Motor neuron (in vitro differentiated cells): ENCODE measurements at regions not wholly inside any gene's neighbourhood (a gene's known extent, or its start where the extent isn't known, plus 50 kb on each side); places are given as distances from the start of the nearest gene placed in this dataset.

Experiments used
- ATAC-seq, 8 experiments: fragments of 200-7000 bp; cut with Tn5 transposase; replicated peaks in 6 of 8; 2 replicates each; pipeline ENCODE4 v1.8.0; 2021; ENCODE audit warnings: mild to moderate bottlenecking in 8 of 8, moderate library complexity in 8 of 8
- H3K27ac ChIP-seq, 2 donors: fragments of 250-450 bp; sonication (Bioruptor Pico); 2 replicates each; pipeline ENCODE4 v1.9.0; 2021; ENCODE audit warnings: antibody characterized with exemption in 2 of 2, mild to moderate bottlenecking in 2 of 2, moderate library complexity in 1 of 2
- H3K4me1 ChIP-seq, 2 donors: fragments of 250-450 bp; sonication (Bioruptor Pico); replicated peaks in 1 of 2; 2 replicates each; pipeline ENCODE4 v1.6.1; 2021; ENCODE audit warnings: antibody characterized with exemption in 2 of 2, mild to moderate bottlenecking in 2 of 2, moderate library complexity in 1 of 2
- H3K4me3 ChIP-seq, 5 donors: fragments of 250-450 bp; sonication (Bioruptor Pico); 2 replicates each; pipeline ENCODE4 v1.9.0; 2021; ENCODE audit warnings: antibody characterized with exemption in 5 of 5, mild to moderate bottlenecking in 5 of 5, moderate library complexity in 4 of 5
- WGBS, 10 experiments: fragments of 450-650 bp; shearing (Covaris generic); methylation state at CpG; one replicate each; pipeline ENCODE4 v1.0.0; 2022; 5-methylcytosine and 5-hydroxymethylcytosine counted together
- in situ Hi-C, 9 experiments: fragments of 400-800 bp; cut with MboI; loops; one replicate each; pipeline ENCODE4 v1.15.0; 2021; ENCODE audit warnings: low sequenced_read_pairs in 9 of 9, low pct_unique_long_range_greater_than_20kb in 2 of 9; ENCODE audit not compliant: unreplicated experiment in 9 of 9

- in situ Hi-C loops: loop anchor here in 1 of 9 experiments (25.0 kb wide), 1 partner anchor 458 kb away; the partner anchor contains the start of gene MARCKS
- Histone ChIP-seq H3K4me1 (no peaks in the 10 kb centered on the region), H3K4me3 (no peak overlapping the region), H3K27ac (no peak overlapping the region)
- WGBS, 10 experiments: 13 to 100% (median 93%) methylated on average over 2 to 6 of the region's 6 CpGs
- no peak for ATAC-seq
These were observed 453.1 kb upstream of the MARCKS start for GRCh38 chr6:113403966-113404595.

- Histone ChIP-seq H3K4me1 (no peaks in the 10 kb centered on the region), H3K4me3 (no peak overlapping the region), H3K27ac (no peak overlapping the region)
- in situ Hi-C loops: loop anchor here in 1 of 9 experiments (25.0 kb wide), 1 partner anchor 457 kb away; the partner anchor contains the start of gene MARCKS
- peak in 2 of 8 experiments; percentile 93 to 96 for ATAC-seq
These were observed 451.7 kb upstream of the MARCKS start for GRCh38 chr6:113405326-113406047.

GRCh38 chr6:113406048-113406695, 451.0 kb upstream of the MARCKS start:
- in situ Hi-C loops: loop anchor here in 1 of 9 experiments (25.0 kb wide), 1 partner anchor 456 kb away; the partner anchor contains the start of gene MARCKS
- no peak overlapping the region for H3K27ac ChIP-seq
- no peak for ATAC-seq
- no peak overlapping the region for H3K4me3 ChIP-seq
- 60 to 100% (median 85%) methylated on average over 1 to 3 of the region's 4 CpGs; no CpG with 5 or more reads in 3 of the 10 experiments for WGBS, 10 experiments
- no peaks in the 10 kb centered on the region for H3K4me1 ChIP-seq

- peak in 3 of 8 experiments; percentile 47 to 52 (median 48) for ATAC-seq
- in situ Hi-C loops: loop anchor here in 1 of 9 experiments (25.0 kb wide), 1 partner anchor 451 kb away; the partner anchor contains the start of gene MARCKS
- H3K27ac ChIP-seq: no peak overlapping the region
- H3K4me3 ChIP-seq: no peak overlapping the region
- no peaks in the 10 kb centered on the region for H3K4me1 ChIP-seq
These were observed 446.1 kb upstream of the MARCKS start for GRCh38 chr6:113411011-113411410.

GRCh38 chr6:113412589-113413357, 444.4 kb upstream of the MARCKS start:
- 77 to 100% (median 97%) methylated on average over 1 of the region's 1 CpG for WGBS, 10 experiments

GRCh38 chr6:113414511-113414910, 442.6 kb upstream of the MARCKS start:
- Histone ChIP-seq H3K4me1 (no peaks in the 10 kb centered on the region), H3K27ac (no peak overlapping the region), H3K4me3 (no peak overlapping the region)
- WGBS, 10 experiments: 0 to 88% (median 33%) methylated on average over 1 to 3 of the region's 3 CpGs
- in situ Hi-C loops: loop anchor here in 1 of 9 experiments (25.0 kb wide), 1 partner anchor 448 kb away; the partner anchor contains the start of gene MARCKS
- peak in 4 of 8 experiments; percentile 69 to 100 (median 96) for ATAC-seq

More at GRCh38 chr6:113412589-113413357, 444.4 kb upstream of the MARCKS start:
- H3K27ac ChIP-seq: no peak overlapping the region
- ATAC-seq: no peak
- H3K4me3 ChIP-seq: no peak overlapping the region
- in situ Hi-C loops: loop anchor here in 1 of 9 experiments (25.0 kb wide), 1 partner anchor 450 kb away; the partner anchor contains the start of gene MARCKS
- H3K4me1 ChIP-seq: no peaks in the 10 kb centered on the region

GRCh38 chr6:113416170-113416569, 441.0 kb upstream of the MARCKS start:
- no peaks in the 10 kb centered on the region for H3K4me1 ChIP-seq
- H3K4me3 ChIP-seq: no peak overlapping the region
- ATAC-seq: no peak
- H3K27ac ChIP-seq: no peak overlapping the region
- in situ Hi-C loops: loop anchor here in 1 of 9 experiments (25.0 kb wide), 1 partner anchor 446 kb away; the partner anchor contains the start of gene MARCKS
- WGBS, 10 experiments: 20 to 100% (median 92%) methylated on average over 1 of the region's 1 CpG; no CpG with 5 or more reads in 1 of the 10 experiments

GRCh38 chr6:113420290-113420689, 436.9 kb upstream of the MARCKS start:
- no peak for ATAC-seq
- no peaks in the 10 kb centered on the region for H3K4me1 ChIP-seq
- H3K27ac ChIP-seq: no peak overlapping the region
- no peak overlapping the region for H3K4me3 ChIP-seq
- in situ Hi-C loops: loop anchor here in 1 of 9 experiments (25.0 kb wide), 1 partner anchor 442 kb away; the partner anchor contains the start of gene MARCKS
- WGBS, 10 experiments: 71 to 100% (median 92%) methylated on average over 1 of the region's 1 CpG; no CpG with 5 or more reads in 4 of the 10 experiments

- WGBS, 10 experiments: 62 to 100% (median 89%) methylated on average over 1 of the region's 1 CpG; no CpG with 5 or more reads in 3 of the 10 experiments
- ATAC-seq: no peak
- in situ Hi-C loops: loop anchor here in 1 of 9 experiments (25.0 kb wide), 1 partner anchor 440 kb away; the partner anchor contains the start of gene MARCKS
These were observed 435.1 kb upstream of the MARCKS start for GRCh38 chr6:113421997-113422396.

GRCh38 chr6:113423956-113424355, 433.2 kb upstream of the MARCKS start:
- Histone ChIP-seq H3K27ac (no peak overlapping the region), H3K4me1 (peaks cover 0 to 3% of the 10 kb centered on the region in 2 donors), H3K4me3 (no peak overlapping the region)
- in situ Hi-C loops: loop anchor here in 1 of 9 experiments (25.0 kb wide), 1 partner anchor 438 kb away; the partner anchor contains the start of gene MARCKS
- 80 to 100% (median 100%) methylated on average over 1 of the region's 1 CpG; no CpG with 5 or more reads in 2 of the 10 experiments for WGBS, 10 experiments
- no peak for ATAC-seq

More at GRCh38 chr6:113421997-113422396, 435.1 kb upstream of the MARCKS start:
- no peak overlapping the region for H3K27ac ChIP-seq
- H3K4me1 ChIP-seq: peaks cover 0 to 3% of the 10 kb centered on the region in 2 donors
- no peak overlapping the region for H3K4me3 ChIP-seq

GRCh38 chr6:113425977-113426660, 431.0 kb upstream of the MARCKS start:
- peak in 4 of 8 experiments; percentile 60 to 77 (median 75) for ATAC-seq
- peaks cover 0 to 3% of the 10 kb centered on the region in 2 donors for H3K4me1 ChIP-seq
- in situ Hi-C loops: no loop called here
- H3K27ac ChIP-seq: no peak overlapping the region
- H3K4me3 ChIP-seq: no peak overlapping the region
- 20 to 92% (median 60%) methylated on average over 1 to 3 of the region's 3 CpGs; no CpG with 5 or more reads in 2 of the 10 experiments for WGBS, 10 experiments
